Neural progenitor cell (in vitro differentiated cells): ENCODE measurements at regions not wholly inside any gene's neighbourhood (a gene's known extent, or its start where the extent isn't known, plus 50 kb on each side); places are given as distances from the start of the nearest gene placed in this dataset.

Source experiments
- EZH2 ChIP-seq: fragments of 200-600 bp; sonication (generic); IDR thresholded peaks from 2 replicates; pipeline ENCODE4 v1.6.1; 2017; ENCODE audit warnings: antibody characterized with exemption, mild to moderate bottlenecking, moderate library complexity
- EZH2phosphoT487 ChIP-seq: fragments of 200-600 bp; sonication (generic); IDR thresholded peaks from 2 replicates; pipeline ENCODE4 v1.6.1; 2017; ENCODE audit warnings: antibody characterized with exemption
- TF ChIP-seq, protein P1 (sequence below): fragments of 200-600 bp; sonication (generic); IDR thresholded peaks from 2 replicates; pipeline ENCODE4 v1.5.1; 2017; ENCODE audit warnings: antibody characterized with exemption, mild to moderate bottlenecking

DNA sequence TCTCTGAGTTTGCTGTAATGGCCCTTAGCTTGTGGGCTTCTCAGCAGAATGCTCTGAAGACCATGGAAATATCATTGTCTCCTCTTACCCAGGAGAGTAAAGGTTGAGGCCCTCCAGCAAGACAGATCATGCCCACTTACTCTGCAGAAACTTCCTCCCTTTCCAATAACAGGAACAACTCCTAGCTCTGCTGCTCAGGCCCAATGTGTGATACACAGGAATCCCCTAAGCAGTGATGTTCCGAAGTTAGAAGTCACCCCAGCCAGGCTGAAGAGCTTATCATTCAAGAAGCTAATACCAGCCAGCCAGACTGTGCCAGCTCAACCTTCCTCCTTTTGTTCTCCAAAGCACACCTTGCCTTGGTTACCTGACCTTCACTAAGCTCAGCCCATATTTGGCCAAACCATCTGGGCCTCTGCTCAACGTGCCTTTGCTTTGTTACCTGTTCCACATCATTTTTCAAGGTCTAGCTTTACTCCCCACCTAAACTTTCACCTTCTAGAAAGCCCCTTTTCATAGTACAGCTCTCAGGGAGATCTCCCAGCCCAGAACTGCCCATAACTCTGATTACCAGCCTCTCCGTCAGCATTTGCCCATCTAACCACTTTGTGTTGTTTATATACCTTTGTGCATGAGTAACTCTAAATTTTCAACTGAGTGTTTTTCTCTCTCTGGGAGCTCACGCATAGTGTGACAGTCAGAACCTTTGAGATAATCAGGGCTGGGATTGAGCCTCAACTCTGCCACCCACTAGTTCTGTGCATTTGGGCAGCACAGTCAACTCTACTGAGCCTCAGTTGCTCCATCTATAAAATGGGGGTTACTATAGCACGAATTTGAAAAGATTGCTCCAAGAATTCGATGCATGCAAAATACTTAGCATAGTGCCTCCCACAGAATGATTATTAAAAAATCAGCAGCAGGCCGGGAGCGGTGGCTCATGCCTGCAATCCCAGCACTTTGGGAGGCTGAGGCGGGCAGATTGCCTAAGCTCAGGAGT lies 107.6 kb upstream of the CPEB4 start:
- TF ChIP-seq EZH2 (no peak), EZH2phosphoT487 (no peak)
- TF ChIP-seq, protein P1, sequence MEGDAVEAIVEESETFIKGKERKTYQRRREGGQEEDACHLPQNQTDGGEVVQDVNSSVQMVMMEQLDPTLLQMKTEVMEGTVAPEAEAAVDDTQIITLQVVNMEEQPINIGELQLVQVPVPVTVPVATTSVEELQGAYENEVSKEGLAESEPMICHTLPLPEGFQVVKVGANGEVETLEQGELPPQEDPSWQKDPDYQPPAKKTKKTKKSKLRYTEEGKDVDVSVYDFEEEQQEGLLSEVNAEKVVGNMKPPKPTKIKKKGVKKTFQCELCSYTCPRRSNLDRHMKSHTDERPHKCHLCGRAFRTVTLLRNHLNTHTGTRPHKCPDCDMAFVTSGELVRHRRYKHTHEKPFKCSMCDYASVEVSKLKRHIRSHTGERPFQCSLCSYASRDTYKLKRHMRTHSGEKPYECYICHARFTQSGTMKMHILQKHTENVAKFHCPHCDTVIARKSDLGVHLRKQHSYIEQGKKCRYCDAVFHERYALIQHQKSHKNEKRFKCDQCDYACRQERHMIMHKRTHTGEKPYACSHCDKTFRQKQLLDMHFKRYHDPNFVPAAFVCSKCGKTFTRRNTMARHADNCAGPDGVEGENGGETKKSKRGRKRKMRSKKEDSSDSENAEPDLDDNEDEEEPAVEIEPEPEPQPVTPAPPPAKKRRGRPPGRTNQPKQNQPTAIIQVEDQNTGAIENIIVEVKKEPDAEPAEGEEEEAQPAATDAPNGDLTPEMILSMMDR, result no peak
